HG03159 (cell line): ENCODE measurements at regions not wholly inside any gene's neighbourhood (a gene's known extent, or its start where the extent isn't known, plus 50 kb on each side); places are given as distances from the start of the nearest gene placed in this dataset.
"Not testable (repeated sequence)": the region's sequence is repeated elsewhere in the genome, so short reads cannot be mapped to it uniquely, and the experiment has no call there.

ENCODE experiments used
- ATAC-seq: cut with Tn5 transposase; IDR thresholded peaks from one replicate; pipeline ENCODE4 v1.9.1; 2021; ENCODE audit warnings: mild to moderate bottlenecking, moderate library complexity; ENCODE audit not compliant: unreplicated experiment

DNA sequence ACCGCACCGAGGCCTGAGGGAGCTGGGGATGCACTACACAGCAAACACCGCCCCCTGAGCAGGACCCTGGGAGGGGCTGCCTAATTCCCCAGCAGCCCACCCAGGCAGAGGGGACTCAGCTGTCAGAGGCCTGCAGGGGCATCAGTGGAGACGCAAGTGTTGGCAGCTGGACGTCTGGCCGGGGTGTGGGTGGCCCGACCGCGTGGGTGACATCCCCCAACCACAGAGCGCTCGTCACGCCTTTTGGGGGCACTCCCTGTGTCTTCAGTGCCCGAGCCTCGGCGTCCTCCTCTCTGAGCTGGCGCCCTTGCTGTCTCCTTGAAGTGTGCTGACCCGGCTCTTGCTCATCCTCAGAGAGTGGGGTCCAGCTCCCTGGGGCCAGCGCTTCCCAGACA is 150.2 kb downstream of the BRD1 start:
- ATAC-seq, result no peak

DNA sequence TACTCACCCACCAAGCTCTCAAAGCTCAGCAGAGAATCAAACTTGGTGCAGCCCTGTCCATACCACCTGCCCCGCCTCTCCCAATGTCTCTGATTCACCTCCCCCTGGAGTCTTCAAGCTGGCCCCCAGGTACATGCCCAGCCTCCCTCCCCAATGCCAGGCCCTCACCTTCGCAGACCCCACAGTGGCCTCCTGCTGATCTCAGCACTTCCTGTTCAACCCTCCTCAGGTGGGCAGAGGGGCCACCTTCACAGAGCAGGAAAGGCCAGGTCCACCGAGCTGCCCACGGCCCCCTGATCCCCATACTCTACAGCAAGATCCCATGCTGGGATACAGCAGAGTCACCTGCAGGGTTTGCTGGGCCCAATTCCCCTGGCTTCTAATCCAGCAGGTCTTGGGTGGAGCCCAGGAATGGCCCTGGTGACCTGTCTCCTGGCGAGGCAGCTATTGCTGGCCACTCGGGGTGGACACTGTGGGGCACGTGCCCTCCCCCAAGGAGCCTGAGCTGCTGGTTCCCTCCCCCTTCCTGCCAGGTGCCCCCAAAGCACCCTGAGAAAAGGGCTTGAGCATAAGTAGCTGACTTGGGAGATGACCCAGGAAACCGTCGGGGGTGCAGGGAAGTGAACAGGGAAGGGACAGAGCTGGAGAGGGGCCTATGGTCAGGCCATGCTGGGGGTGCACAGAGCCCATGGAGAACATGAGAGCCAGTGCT is 150.7 kb downstream of the BRD1 start:
- ATAC-seq, result no peak

GRCh38 chr22:49676230-49676629 is 151.4 kb downstream of the BRD1 start:
- no peak for ATAC-seq

DNA sequence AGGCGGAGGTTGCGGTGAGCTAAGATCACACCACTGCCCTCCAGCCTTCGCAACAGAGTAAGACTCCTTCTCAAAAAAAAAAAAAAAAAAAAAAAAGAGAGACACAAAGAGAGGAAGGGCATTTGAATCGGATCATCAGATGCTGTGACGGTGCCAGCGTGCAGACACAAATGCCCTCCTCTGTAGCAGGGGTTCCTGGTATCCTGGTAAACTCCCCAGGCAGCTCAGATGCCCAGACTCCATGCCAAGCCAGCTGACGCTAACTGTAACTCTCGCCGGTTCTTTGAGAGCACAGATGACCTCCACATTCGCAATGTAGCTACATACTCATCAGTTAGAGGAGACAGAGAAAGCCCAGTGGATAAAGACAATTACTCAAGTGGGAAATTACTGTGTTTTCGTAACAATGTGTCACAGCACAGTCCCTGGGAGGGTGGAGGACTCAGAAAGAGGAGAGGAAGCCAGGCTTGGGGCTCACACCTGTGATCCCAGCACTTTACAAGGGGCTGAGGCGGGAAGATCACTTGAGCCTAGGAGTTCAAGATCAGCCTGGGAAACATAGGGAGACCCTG is 153.1 kb downstream of the BRD1 start:
- no peak for ATAC-seq

DNA sequence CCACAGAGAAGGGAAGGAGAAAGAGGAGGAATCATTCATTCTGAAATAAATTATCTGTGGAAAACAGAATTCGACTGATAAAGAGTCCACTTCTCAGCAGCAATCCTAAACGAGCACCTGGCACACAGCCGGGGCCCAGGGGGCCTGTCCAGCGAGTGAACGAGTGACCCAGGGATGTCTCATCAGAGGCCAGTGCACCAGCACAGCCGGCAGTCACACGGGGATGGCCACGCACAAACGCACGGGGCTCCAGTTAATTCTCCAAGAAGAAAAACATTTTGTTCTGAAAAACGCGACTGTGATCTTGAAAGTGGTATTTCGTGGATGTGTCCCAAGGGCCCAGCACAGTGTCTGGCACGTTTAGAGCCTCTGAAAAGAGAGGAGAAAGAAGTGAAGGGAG is 154.6 kb downstream of the BRD1 start:
- ATAC-seq, result no peak

DNA sequence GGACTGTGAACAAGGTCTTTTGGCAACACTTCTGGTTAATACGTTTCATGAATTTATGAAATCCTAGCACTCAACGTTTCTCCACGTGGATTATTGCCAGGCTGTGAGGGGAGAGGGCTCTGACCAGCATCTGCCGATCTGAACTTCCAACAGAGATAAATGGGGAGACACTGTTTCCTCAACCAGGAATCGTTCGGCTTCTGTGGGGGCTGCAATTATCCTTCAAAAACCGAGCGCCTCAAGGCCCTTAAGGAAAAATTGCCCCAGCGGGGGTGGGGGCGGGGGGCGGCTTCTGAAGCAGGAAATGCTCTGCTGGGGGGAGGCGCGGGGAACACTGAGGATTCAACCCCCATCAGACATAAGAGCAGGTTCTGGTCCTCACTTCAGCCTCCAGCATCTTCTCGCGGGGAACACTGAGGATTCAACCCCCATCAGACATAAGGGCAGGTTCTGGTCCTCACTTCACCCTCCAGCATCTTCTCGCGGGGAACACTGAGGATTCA is 155.6 kb downstream of the BRD1 start:
- ATAC-seq, result no peak

DNA sequence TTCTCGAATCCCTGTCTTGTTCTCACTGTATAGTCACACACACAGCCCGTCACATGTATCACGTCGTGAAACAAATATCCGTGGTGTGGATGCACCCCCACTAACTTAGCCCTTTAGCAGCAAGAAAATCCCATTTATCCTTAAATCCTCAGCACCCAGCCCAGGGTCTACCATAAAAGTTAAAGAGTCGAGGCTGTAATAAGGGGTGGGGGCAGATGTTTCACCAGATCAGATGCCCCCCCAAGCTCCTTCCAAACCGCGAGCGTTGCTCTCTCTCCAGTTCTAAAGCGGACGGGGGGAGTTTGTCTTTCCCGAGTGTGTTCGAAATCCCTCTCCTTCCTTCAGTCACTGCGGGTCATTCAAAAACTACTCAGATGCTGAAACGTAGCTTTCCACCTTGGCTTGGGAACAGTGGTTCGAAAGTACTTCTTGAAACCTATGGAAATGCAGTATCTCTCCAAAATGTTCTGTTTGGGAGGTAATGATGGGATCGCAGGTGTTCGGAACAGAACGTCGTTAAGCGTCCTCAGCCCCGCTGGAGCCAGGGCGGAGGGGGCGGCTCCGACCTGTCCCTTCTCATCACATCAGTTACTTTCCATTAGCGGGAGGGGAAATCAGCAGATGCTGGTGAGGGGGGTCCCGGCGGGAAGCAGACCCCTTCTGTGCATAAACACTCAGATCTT is 156.2 kb downstream of the BRD1 start:
- no peak for ATAC-seq

DNA sequence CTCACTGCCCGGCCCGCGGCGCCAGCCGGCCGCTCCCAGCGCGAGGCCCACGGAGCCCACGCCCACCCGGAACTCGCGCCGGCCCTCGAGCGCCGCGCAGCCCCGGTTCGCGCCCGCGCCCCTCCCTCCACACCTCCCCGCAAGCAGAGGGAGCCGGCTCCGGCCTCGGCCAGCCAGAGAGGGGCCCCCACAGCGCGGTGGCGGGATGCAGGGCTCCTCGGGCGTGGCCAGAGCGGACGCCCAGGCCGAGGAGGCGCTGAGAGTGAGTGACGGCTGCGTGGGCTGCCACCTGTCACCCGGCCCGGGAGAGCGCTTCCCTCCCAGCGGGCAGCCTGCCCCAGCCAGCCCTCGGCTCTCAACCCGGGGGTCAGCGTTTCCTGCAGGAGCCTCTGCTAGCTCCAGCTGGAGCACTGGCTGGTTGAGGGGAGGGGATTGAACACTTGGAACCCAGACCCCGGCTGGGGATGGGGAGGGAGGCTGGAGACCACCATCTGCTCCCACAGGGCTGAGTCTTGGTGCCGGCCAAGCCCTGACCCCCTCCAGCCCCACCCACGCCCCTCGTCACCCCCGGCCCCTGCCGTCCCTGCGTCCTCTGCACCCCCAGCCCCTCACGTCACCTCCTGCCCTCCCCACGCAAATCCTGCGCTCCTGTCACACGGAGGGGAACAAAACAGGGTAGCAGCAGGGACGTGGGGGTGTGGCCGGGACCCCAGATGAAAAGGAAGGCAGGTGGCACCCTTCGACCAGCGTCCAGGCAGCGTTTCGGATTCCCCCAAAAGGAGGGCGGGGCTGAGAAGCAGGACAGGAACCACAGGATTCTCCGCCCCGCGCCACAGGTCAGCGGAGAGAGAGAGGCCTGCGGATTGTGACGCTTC is 157.0 kb downstream of the BRD1 start:
- ATAC-seq, result no peak

- ATAC-seq, result not testable (repeated sequence)
Observed at GRCh38 chr22:49669969-49670455, 157.7 kb downstream of the BRD1 start.

- not testable (repeated sequence) for ATAC-seq
Observed at GRCh38 chr22:49669427-49669968, 158.2 kb downstream of the BRD1 start.

DNA sequence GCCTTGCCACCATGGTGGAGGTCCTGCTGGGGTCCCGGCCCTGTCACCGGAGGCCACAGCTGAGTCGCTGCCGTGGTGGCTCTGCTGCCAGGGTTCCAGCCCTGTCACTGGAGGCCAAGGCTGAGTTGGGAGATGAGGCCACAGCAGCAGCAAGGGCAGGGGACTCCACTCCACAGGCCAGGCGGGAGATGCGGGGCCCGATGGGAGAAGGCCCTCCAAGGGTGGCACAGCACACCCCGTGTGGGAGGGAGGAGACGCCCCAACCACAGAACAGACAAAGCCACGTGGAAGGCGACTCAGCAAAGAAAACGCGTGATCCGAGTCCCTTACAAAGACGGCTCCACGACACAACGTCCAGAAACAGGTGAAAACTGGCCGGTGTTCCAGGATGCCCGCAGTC is 159.3 kb downstream of the BRD1 start:
- ATAC-seq, result no peak

- no peak for ATAC-seq
Observed at GRCh38 chr22:49667236-49667635, 160.4 kb downstream of the BRD1 start.

DNA sequence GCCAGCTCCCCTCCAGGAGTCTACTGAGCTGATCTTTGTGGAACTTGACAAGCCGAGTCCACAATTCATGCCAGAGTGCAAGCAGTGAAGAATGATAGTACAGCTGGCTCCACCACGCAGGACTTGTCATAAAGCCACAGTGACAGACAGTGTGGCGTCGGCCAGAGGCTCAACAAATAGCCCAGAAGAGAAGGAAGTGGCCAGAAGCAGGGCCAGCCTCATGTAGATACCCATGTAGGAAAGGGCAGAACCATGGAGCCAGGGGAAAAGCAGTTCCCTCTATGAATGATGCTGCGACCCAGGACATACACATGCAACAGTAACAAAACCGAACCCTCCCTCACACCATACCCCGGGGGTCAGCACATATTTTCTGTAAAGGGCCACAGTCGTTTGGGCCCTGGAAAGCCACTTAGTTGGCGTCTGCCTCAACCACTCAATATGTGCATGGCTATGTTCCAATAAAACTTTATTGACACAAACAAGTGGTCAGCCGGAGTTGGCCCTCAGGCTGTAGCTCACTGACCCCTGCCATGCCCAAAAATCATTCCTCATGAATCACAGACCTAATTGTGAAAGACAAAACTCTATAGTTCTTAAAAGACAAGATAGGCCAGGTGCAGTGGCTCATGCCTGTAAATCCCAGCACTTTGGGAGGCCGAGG is 161.4 kb downstream of the BRD1 start:
- no peak for ATAC-seq

GRCh38 chr22:49664891-49665290 is 162.8 kb downstream of the BRD1 start:
- no peak for ATAC-seq

DNA sequence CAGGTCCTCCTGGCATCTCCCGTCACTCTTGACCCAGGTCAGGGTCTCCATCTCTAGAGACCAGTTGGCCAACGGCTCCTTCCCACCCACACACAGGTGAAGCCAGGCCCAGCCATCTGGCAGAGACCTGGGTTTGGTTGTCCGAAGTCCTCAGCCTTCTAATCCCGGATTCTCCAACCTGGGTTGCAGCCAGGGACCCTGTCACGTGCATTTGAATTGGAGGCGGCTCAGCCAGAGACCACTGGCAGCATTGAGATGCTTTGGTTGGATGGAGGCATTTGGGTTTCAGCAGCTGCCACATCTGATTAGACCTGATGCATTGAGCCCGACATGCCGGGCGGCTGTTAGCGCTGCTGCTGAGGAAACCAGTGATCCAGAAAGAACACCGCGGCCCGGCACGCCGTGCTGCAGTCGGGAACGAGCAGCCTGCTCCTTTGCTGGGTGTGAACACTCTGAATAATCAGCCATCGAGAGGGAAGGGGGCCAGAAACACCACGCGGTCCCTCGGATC is 163.2 kb downstream of the BRD1 start:
- ATAC-seq, result no peak

GRCh38 chr22:49663823-49664222 is 163.8 kb downstream of the BRD1 start:
- no peak for ATAC-seq

DNA sequence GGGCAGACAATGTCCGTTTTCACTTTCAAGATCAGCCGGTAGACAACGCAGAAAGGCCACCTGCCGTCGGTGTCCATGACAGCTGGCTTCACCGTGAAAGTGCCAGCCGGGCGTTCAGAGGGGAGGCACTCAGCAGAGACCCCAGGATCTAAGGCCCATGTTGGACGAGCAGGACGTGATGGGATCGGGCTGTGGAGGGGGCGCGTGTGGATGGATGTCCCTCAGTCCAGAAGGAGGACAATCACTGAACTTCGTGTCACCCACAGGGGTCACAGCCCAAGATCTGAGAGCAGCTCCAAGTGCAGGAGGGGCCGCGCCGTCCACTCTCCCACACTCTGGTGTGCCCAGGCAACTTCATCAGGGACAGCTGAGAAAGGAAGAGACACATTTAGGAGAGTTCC is 164.4 kb downstream of the BRD1 start:
- ATAC-seq, result no peak

DNA sequence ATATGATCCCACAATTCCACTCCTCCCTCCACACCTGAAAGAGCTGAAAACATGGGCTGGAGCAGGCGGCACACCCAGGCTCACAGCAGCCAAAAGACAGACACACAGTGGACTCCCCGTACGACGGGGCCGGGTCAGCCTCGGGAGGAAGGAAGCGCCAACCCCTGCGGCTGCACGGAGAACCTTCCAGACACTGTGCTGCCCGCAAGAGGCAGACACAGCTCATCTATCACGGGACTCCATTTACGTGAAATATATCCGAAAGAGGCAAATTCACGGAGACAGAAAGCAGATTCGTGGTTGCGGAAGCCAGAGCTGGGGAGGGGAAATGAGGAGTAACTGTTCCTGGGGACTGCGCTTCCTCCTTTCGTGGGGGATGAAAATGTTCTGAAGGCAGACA is 165.0 kb downstream of the BRD1 start:
- no peak for ATAC-seq

- ATAC-seq, result no peak
Observed at GRCh38 chr22:49660794-49661781, 166.6 kb downstream of the BRD1 start.
